ENCODE measurements at regions not wholly inside any gene's neighbourhood (a gene's known extent, or its start where the extent isn't known, plus 50 kb on each side); places are given as distances from the start of the nearest gene placed in this dataset.
"Not testable (repeated sequence)": the region's sequence is repeated elsewhere in the genome, so short reads cannot be mapped to it uniquely, and the experiment has no call there.

GRCh38 chr5:17080361-17080760 lies 137.1 kb upstream of the BASP1 start:
- TF ChIP-seq CTCF (IDR thresholded peaks at IDR 0.05; ENCODE audit: low read depth, low read length, missing control alignments) = no peak
- DNase-seq (ENCODE audit: low read depth) = no peak
- in situ Hi-C loops (cut with HindIII; ENCODE audit: low sequenced_read_pairs) = no loop called here

GRCh38 chr5:17081142-17081541 lies 136.3 kb upstream of the BASP1 start:
- in situ Hi-C loops (cut with HindIII; ENCODE audit: low sequenced_read_pairs) = no loop called here
- H3K4me3 ChIP-seq (ENCODE audit: low read depth, low read length) = no peak overlapping the region
- TF ChIP-seq CTCF (IDR thresholded peaks at IDR 0.05; ENCODE audit: low read depth, low read length, missing control alignments) = no peak
- no peak for DNase-seq (ENCODE audit: low read depth)

More at GRCh38 chr5:17080361-17080760, 137.1 kb upstream of the BASP1 start:
- H3K4me3 ChIP-seq (ENCODE audit: low read depth, low read length) = no peak overlapping the region

GRCh38 chr5:17083276-17083675 lies 134.2 kb upstream of the BASP1 start:
- in situ Hi-C loops (cut with HindIII; ENCODE audit: low sequenced_read_pairs); H3K4me3 ChIP-seq (ENCODE audit: low read depth, low read length); DNase-seq (ENCODE audit: low read depth): not testable (repeated sequence)

- DNase-seq (ENCODE audit: low read depth) = no peak
These were observed 130.4 kb upstream of the BASP1 start for GRCh38 chr5:17087035-17087434.

GRCh38 chr5:17088051-17088450 lies 129.4 kb upstream of the BASP1 start:
- no peak overlapping the region for H3K4me3 ChIP-seq (ENCODE audit: low read depth, low read length)
- in situ Hi-C loops (cut with HindIII; ENCODE audit: low sequenced_read_pairs) = no loop called here
- no peak for TF ChIP-seq CTCF (IDR thresholded peaks at IDR 0.05; ENCODE audit: low read depth, low read length, missing control alignments)
- no peak for DNase-seq (ENCODE audit: low read depth)

More at GRCh38 chr5:17087035-17087434, 130.4 kb upstream of the BASP1 start:
- in situ Hi-C loops (cut with HindIII; ENCODE audit: low sequenced_read_pairs) = no loop called here
- H3K4me3 ChIP-seq (ENCODE audit: low read depth, low read length) = no peak overlapping the region
- no peak for TF ChIP-seq CTCF (IDR thresholded peaks at IDR 0.05; ENCODE audit: low read depth, low read length, missing control alignments)

GRCh38 chr5:17089001-17089400 lies 128.4 kb upstream of the BASP1 start:
- no peak for DNase-seq (ENCODE audit: low read depth)
- in situ Hi-C loops (cut with HindIII; ENCODE audit: low sequenced_read_pairs) = no loop called here
- H3K4me3 ChIP-seq (ENCODE audit: low read depth, low read length) = no peak overlapping the region
- no peak for TF ChIP-seq CTCF (IDR thresholded peaks at IDR 0.05; ENCODE audit: low read depth, low read length, missing control alignments)

- no peak for TF ChIP-seq CTCF (IDR thresholded peaks at IDR 0.05; ENCODE audit: low read depth, low read length, missing control alignments)
- in situ Hi-C loops (cut with HindIII; ENCODE audit: low sequenced_read_pairs) = no loop called here
- H3K4me3 ChIP-seq (ENCODE audit: low read depth, low read length) = no peak overlapping the region
- DNase-seq (ENCODE audit: low read depth) = no peak
These were observed 127.7 kb upstream of the BASP1 start for GRCh38 chr5:17089690-17090089.

Measured in astrocyte of the cerebellum (primary cell).